ENCODE measurements at regions not wholly inside any gene's neighbourhood (a gene's known extent, or its start where the extent isn't known, plus 50 kb on each side); places are given as distances from the start of the nearest gene placed in this dataset.

GRCh38 chr6:33950891-33951889 is 147.4 kb upstream of the MLN start:
- DNase-seq: no peak

- DNase-seq: no peak
Measured at GRCh38 chr6:33950472-33950881, 146.7 kb upstream of the MLN start.

- DNase-seq: no peak
Measured at GRCh38 chr6:33949877-33950435, 146.2 kb upstream of the MLN start.

- DNase-seq: no peak
Measured at GRCh38 chr6:33949111-33949510, 145.3 kb upstream of the MLN start.

GRCh38 chr6:33947916-33948594 is 144.3 kb upstream of the MLN start:
- no peak for DNase-seq

- no peak for DNase-seq
Measured at GRCh38 chr6:33947047-33947446, 143.2 kb upstream of the MLN start.

GRCh38 chr6:33945931-33946330 is 142.1 kb upstream of the MLN start:
- no peak for DNase-seq

- no peak for DNase-seq
Measured at GRCh38 chr6:33944686-33945411, 141.0 kb upstream of the MLN start.

GRCh38 chr6:33936886-33937285 is 133.1 kb upstream of the MLN start:
- no peak for DNase-seq

- no peak for DNase-seq
Measured at GRCh38 chr6:33935439-33936080, 131.8 kb upstream of the MLN start.

GRCh38 chr6:33934731-33935270 is 131.0 kb upstream of the MLN start:
- DNase-seq: no peak

- DNase-seq: no peak
Measured at GRCh38 chr6:33933101-33933500, 129.3 kb upstream of the MLN start.

GRCh38 chr6:33931799-33932198 is 128.0 kb upstream of the MLN start:
- DNase-seq: no peak

- DNase-seq: peak; percentile 72
Measured at GRCh38 chr6:33929575-33930288, 125.9 kb upstream of the MLN start.

GRCh38 chr6:33927616-33928015 is 123.8 kb upstream of the MLN start:
- DNase-seq: no peak

- no peak for DNase-seq
Measured at GRCh38 chr6:33927112-33927511, 123.3 kb upstream of the MLN start.

- DNase-seq: no peak
Measured at GRCh38 chr6:33926451-33926850, 122.6 kb upstream of the MLN start.

- no peak for DNase-seq
Measured at GRCh38 chr6:33925936-33926335, 122.1 kb upstream of the MLN start.

- no peak for DNase-seq
Measured at GRCh38 chr6:33925210-33925609, 121.4 kb upstream of the MLN start.

GRCh38 chr6:33924681-33925080 is 120.9 kb upstream of the MLN start:
- DNase-seq: no peak

GRCh38 chr6:33923857-33924514 is 120.2 kb upstream of the MLN start:
- no peak for DNase-seq
